ENCODE measurements at regions not wholly inside any gene's neighbourhood (a gene's known extent, or its start where the extent isn't known, plus 50 kb on each side); places are given as distances from the start of the nearest gene placed in this dataset.

DNA sequence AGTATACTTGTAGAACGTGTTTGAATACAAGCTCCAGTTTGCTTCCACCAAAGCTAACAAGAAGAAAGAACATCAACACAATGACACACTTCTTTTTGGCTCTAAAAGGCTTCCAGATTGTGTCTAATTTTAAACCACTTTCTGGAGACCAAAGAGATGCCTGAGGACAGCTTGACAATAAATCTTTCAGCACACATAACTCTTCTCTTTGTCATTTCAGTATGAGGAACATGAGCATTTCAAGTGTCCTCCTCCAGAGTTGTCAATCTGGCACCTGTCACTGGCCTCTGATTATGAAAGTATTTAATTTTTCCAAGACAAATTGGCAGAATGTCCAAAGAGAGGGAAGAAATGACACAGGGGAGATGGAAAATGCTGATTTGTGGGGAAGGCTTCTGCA lies 79.0 kb upstream of the TLR4 start:
- TF ChIP-seq, protein P1, sequence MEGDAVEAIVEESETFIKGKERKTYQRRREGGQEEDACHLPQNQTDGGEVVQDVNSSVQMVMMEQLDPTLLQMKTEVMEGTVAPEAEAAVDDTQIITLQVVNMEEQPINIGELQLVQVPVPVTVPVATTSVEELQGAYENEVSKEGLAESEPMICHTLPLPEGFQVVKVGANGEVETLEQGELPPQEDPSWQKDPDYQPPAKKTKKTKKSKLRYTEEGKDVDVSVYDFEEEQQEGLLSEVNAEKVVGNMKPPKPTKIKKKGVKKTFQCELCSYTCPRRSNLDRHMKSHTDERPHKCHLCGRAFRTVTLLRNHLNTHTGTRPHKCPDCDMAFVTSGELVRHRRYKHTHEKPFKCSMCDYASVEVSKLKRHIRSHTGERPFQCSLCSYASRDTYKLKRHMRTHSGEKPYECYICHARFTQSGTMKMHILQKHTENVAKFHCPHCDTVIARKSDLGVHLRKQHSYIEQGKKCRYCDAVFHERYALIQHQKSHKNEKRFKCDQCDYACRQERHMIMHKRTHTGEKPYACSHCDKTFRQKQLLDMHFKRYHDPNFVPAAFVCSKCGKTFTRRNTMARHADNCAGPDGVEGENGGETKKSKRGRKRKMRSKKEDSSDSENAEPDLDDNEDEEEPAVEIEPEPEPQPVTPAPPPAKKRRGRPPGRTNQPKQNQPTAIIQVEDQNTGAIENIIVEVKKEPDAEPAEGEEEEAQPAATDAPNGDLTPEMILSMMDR (IDR thresholded peaks at IDR 0.05): no peak
- no peak for TF ChIP-seq POLR2A (IDR thresholded peaks at IDR 0.05)
- no peak for TF ChIP-seq POLR2AphosphoS5 (IDR thresholded peaks at IDR 0.05)
